ENCODE measurements at regions not wholly inside any gene's neighbourhood (a gene's known extent, or its start where the extent isn't known, plus 50 kb on each side); places are given as distances from the start of the nearest gene placed in this dataset.
A peak's percentile ranks its signal among the peaks of the same experiment; 100 is the strongest.

DNA sequence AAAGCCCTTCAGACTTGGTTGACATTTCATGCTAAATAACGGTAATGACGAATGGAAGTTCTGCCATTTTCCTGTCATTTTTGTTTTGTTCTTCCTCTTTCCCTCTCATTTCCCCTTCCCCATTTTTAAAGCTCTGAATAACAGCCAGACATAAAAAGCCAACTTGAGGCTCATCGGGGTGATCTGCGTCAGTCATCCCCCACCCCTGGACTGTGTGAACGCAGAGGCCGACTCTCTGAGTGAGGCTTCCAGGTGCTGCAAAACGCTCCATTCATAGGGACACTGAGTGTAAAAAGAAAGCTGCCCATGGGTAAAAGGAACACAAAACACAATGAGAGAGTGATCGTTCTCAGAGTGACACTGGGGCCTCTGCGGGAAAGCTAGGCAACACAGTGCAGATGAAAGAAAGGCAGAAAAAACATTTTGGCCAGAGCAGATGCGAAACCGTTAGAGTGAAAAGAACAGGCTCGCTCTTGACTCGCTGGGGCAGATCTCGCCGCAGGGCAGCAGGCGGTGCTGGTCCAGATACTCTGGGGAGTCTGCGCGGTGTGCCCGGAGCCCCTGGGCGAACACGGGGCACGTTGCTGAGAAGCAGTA is 684.8 kb downstream of the QKI start:
- H3K79me2 ChIP-seq (ENCODE audit: insufficient read depth, low read length): no peaks in the 10 kb centered on the region
- no peak overlapping the region for H2AFZ ChIP-seq (ENCODE audit: low read length)
- no peaks in the 10 kb centered on the region for H3K36me3 ChIP-seq (replicated peaks in 1 of 2; ENCODE audit: control insufficient read depth in 1 of 2, insufficient read depth in 2 of 2, low read length in 2 of 2)
- no peaks in the 10 kb centered on the region for H4K20me1 ChIP-seq (ENCODE audit: insufficient read depth, low read length)
- ChIA-PET CTCF (ENCODE audit: low intra/inter-chr PET ratio, low total read pairs) (no interaction called here), POLR2A (no interaction called here)
- no peaks in the 10 kb centered on the region for H3K9me3 ChIP-seq (ENCODE audit: low read length)
- BruUV-seq (replicated peaks): no TSS peak
- ATAC-seq (no peak), FAIRE-seq (no peak), DNase-seq (ENCODE audit: low spot score) (no peak)
- no peak overlapping the region for H3K4me2 ChIP-seq (ENCODE audit: low read depth, low read length)
- no peak overlapping the region for H3K27ac ChIP-seq (ENCODE audit: extremely low read length, insufficient read depth, low read length)
- H3K27me3 ChIP-seq (ENCODE audit: control insufficient read depth in 1 of 2, insufficient read depth in 2 of 2, low read length in 2 of 2): no peaks in the 10 kb centered on the region; a peak in 2 of 5 replicates
- TF ChIP-seq SOX13 (IDR thresholded peaks at IDR 0.05) (no peak), SOX13 (CRISPR knock-in tag; conservative IDR thresholded peaks at IDR 0.05 in 1 of 2, IDR thresholded peaks at IDR 0.05 in 1 of 2) (no peak), ZNF878 (CRISPR knock-in tag; IDR thresholded peaks at IDR 0.05) (no peak)
- no peak overlapping the region for H3K9ac ChIP-seq (ENCODE audit: insufficient read depth, low read depth, low read length)
- intact Hi-C loops (cut with micrococcal nuclease; ENCODE audit: unreplicated experiment): no loop called here
- WGBS (ENCODE audit: low lambda C conversion rate): 77% methylated on average over 20 of the region's 22 CpGs
- peaks cover 9% of the 10 kb centered on the region; the same call in 1 of the 2 replicates for H3K4me1 ChIP-seq (ENCODE audit: insufficient read depth, low read length)
- in situ Hi-C loops (cut with HindIII; ENCODE audit: extremely low pct_ligation_motif_present, low pct_unique_long_range_greater_than_20kb): no loop called here
- H3K4me3 ChIP-seq (replicated peaks in 1 of 3; ENCODE audit: insufficient read depth in 1 of 3, low read depth in 2 of 3, low read length in 3 of 3): no peak overlapping the region

GRCh38 chr6:164098857-164099267 is 684.3 kb downstream of the QKI start:
- no peak overlapping the region for H3K9ac ChIP-seq (ENCODE audit: insufficient read depth, low read depth, low read length)
- H3K4me1 ChIP-seq (ENCODE audit: insufficient read depth, low read length): peaks cover 9% of the 10 kb centered on the region; the same call in 1 of the 2 replicates
- WGBS (ENCODE audit: low lambda C conversion rate): 4% methylated on average over 9 of the region's 9 CpGs
- no peaks in the 10 kb centered on the region for H3K79me2 ChIP-seq (ENCODE audit: insufficient read depth, low read length)
- no peak overlapping the region for H3K4me3 ChIP-seq (replicated peaks in 1 of 3; ENCODE audit: insufficient read depth in 1 of 3, low read depth in 2 of 3, low read length in 3 of 3)
- H3K27me3 ChIP-seq (ENCODE audit: control insufficient read depth in 1 of 2, insufficient read depth in 2 of 2, low read length in 2 of 2): no peaks in the 10 kb centered on the region; a peak in 1 of 5 replicates
- H3K9me3 ChIP-seq (ENCODE audit: low read length): no peaks in the 10 kb centered on the region
- no TSS peak for BruUV-seq (replicated peaks)
- DNase-seq (ENCODE audit: low spot score) (peak; percentile 14), FAIRE-seq (peak; percentile 40), ATAC-seq (peak; percentile 76)
- POLR2A ChIA-PET: no interaction called here
- CTCF ChIA-PET (ENCODE audit: low intra/inter-chr PET ratio, low total read pairs): no interaction called here
- in situ Hi-C loops (cut with HindIII; ENCODE audit: extremely low pct_ligation_motif_present, low pct_unique_long_range_greater_than_20kb) (no loop called here), intact Hi-C loops (cut with micrococcal nuclease; ENCODE audit: unreplicated experiment) (no loop called here)
- H2AFZ ChIP-seq (ENCODE audit: low read length): no peak overlapping the region
- no peak overlapping the region for H3K27ac ChIP-seq (ENCODE audit: extremely low read length, insufficient read depth, low read length)
- H3K4me2 ChIP-seq (ENCODE audit: low read depth, low read length): no peak overlapping the region
- H4K20me1 ChIP-seq (ENCODE audit: insufficient read depth, low read length): no peaks in the 10 kb centered on the region
- no peaks in the 10 kb centered on the region for H3K36me3 ChIP-seq (replicated peaks in 1 of 2; ENCODE audit: control insufficient read depth in 1 of 2, insufficient read depth in 2 of 2, low read length in 2 of 2)
- TF ChIP-seq, protein P1, sequence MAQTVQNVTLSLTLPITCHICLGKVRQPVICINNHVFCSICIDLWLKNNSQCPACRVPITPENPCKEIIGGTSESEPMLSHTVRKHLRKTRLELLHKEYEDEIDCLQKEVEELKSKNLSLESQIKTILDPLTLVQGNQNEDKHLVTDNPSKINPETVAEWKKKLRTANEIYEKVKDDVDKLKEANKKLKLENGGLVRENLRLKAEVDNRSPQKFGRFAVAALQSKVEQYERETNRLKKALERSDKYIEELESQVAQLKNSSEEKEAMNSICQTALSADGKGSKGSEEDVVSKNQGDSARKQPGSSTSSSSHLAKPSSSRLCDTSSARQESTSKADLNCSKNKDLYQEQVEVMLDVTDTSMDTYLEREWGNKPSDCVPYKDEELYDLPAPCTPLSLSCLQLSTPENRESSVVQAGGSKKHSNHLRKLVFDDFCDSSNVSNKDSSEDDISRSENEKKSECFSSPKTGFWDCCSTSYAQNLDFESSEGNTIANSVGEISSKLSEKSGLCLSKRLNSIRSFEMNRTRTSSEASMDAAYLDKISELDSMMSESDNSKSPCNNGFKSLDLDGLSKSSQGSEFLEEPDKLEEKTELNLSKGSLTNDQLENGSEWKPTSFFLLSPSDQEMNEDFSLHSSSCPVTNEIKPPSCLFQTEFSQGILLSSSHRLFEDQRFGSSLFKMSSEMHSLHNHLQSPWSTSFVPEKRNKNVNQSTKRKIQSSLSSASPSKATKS (CRISPR knock-in tag; IDR thresholded peaks at IDR 0.05): no peak
- no peak for TF ChIP-seq CHCHD3 (CRISPR knock-in tag; IDR thresholded peaks at IDR 0.05)
- TF ChIP-seq HNF4A (CRISPR knock-in tag; IDR thresholded peaks at IDR 0.05): peak; percentile 78
- TF ChIP-seq, protein P2, sequence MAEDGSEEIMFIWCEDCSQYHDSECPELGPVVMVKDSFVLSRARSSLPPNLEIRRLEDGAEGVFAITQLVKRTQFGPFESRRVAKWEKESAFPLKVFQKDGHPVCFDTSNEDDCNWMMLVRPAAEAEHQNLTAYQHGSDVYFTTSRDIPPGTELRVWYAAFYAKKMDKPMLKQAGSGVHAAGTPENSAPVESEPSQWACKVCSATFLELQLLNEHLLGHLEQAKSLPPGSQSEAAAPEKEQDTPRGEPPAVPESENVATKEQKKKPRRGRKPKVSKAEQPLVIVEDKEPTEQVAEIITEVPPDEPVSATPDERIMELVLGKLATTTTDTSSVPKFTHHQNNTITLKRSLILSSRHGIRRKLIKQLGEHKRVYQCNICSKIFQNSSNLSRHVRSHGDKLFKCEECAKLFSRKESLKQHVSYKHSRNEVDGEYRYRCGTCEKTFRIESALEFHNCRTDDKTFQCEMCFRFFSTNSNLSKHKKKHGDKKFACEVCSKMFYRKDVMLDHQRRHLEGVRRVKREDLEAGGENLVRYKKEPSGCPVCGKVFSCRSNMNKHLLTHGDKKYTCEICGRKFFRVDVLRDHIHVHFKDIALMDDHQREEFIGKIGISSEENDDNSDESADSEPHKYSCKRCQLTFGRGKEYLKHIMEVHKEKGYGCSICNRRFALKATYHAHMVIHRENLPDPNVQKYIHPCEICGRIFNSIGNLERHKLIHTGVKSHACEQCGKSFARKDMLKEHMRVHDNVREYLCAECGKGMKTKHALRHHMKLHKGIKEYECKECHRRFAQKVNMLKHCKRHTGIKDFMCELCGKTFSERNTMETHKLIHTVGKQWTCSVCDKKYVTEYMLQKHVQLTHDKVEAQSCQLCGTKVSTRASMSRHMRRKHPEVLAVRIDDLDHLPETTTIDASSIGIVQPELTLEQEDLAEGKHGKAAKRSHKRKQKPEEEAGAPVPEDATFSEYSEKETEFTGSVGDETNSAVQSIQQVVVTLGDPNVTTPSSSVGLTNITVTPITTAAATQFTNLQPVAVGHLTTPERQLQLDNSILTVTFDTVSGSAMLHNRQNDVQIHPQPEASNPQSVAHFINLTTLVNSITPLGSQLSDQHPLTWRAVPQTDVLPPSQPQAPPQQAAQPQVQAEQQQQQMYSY (CRISPR knock-in tag; IDR thresholded peaks at IDR 0.05): no peak
- TF ChIP-seq ZNF253 (CRISPR knock-in tag; IDR thresholded peaks at IDR 0.05; ENCODE audit: borderline replicate concordance): no peak
- no peak for TF ChIP-seq POLR2A (IDR thresholded peaks at IDR 0.05; ENCODE audit: insufficient read depth in 1 of 2, low read depth in 2 of 2, low read length in 2 of 2)
- no peak for TF ChIP-seq THYN1 (CRISPR knock-in tag; IDR thresholded peaks at IDR 0.05; ENCODE audit: borderline replicate concordance, low read depth)
- no peak for TF ChIP-seq FOXA1 (IDR thresholded peaks at IDR 0.05)
- peak; percentile 45; the same call in 1 of the 2 replicates for TF ChIP-seq FOXA1 (CRISPR knock-in tag; IDR thresholded peaks at IDR 0.05)
- TF ChIP-seq, protein P3, sequence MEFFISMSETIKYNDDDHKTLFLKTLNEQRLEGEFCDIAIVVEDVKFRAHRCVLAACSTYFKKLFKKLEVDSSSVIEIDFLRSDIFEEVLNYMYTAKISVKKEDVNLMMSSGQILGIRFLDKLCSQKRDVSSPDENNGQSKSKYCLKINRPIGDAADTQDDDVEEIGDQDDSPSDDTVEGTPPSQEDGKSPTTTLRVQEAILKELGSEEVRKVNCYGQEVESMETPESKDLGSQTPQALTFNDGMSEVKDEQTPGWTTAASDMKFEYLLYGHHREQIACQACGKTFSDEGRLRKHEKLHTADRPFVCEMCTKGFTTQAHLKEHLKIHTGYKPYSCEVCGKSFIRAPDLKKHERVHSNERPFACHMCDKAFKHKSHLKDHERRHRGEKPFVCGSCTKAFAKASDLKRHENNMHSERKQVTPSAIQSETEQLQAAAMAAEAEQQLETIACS (CRISPR knock-in tag; IDR thresholded peaks at IDR 0.05): no peak

Measured in HepG2 (cell line).